Upper lobe of right lung (tissue), 1 donor: ENCODE measurements at regions not wholly inside any gene's neighbourhood (a gene's known extent, or its start where the extent isn't known, plus 50 kb on each side); places are given as distances from the start of the nearest gene placed in this dataset.

Source experiments
- ATAC-seq: fragments of 200-7000 bp; cut with Tn5 transposase; one replicate; pipeline ENCODE4 v1.9.1; 2020; ENCODE audit warnings: mild to moderate bottlenecking, moderate library complexity
- DNase-seq: peaks from one replicate; pipeline ENCODE4 v3.0.0-alpha.2; 2020
- H3K27ac ChIP-seq: fragments of 200-600 bp; one replicate; pipeline ENCODE4 v1.8.0; 2022
- H3K27me3 ChIP-seq: fragments of 200-600 bp; one replicate; pipeline ENCODE4 v1.8.0; 2022; ENCODE audit warnings: mild to moderate bottlenecking
- H3K36me3 ChIP-seq: fragments of 200-600 bp; one replicate; pipeline ENCODE4 v1.8.0; 2022
- H3K4me1 ChIP-seq: fragments of 200-600 bp; one replicate; pipeline ENCODE4 v1.8.0; 2022
- H3K4me3 ChIP-seq: fragments of 200-600 bp; one replicate; pipeline ENCODE4 v1.8.0; 2022; ENCODE audit warnings: mild to moderate bottlenecking
- H3K9me3 ChIP-seq: fragments of 200-600 bp; one replicate; pipeline ENCODE4 v1.8.0; 2022
- intact Hi-C: fragments of 100-400 bp; cut with DNase I; formaldehyde crosslinking; loops from one replicate; pipeline ENCODE4 v1.11.0; 2022
- TF ChIP-seq, protein P1 (sequence below): fragments of 200-600 bp; IDR thresholded peaks from one replicate; pipeline ENCODE4 v1.8.0; 2022; ENCODE audit warnings: antibody characterized with exemption
- donor health status: DM: no; HTN: yes; CAD: no; lungs with severe emphysema.

- ATAC-seq, result no peak
- Histone ChIP-seq H3K27ac (no peak overlapping the region), H3K27me3 (no peaks in the 10 kb centered on the region)
Observed at GRCh38 chr16:85481206-85481605, 131.9 kb upstream of the GSE1 start.

GRCh38 chr16:85481738-85482137 is 131.4 kb upstream of the GSE1 start:
- Histone ChIP-seq H3K27me3 (no peaks in the 10 kb centered on the region), H3K4me1 (no peaks in the 10 kb centered on the region), H3K36me3 (no peaks in the 10 kb centered on the region), H3K4me3 (no peak overlapping the region), H3K27ac (no peak overlapping the region), H3K9me3 (no peaks in the 10 kb centered on the region)
- intact Hi-C loops, result no loop called here
- no peak for DNase-seq
- TF ChIP-seq, protein P1, sequence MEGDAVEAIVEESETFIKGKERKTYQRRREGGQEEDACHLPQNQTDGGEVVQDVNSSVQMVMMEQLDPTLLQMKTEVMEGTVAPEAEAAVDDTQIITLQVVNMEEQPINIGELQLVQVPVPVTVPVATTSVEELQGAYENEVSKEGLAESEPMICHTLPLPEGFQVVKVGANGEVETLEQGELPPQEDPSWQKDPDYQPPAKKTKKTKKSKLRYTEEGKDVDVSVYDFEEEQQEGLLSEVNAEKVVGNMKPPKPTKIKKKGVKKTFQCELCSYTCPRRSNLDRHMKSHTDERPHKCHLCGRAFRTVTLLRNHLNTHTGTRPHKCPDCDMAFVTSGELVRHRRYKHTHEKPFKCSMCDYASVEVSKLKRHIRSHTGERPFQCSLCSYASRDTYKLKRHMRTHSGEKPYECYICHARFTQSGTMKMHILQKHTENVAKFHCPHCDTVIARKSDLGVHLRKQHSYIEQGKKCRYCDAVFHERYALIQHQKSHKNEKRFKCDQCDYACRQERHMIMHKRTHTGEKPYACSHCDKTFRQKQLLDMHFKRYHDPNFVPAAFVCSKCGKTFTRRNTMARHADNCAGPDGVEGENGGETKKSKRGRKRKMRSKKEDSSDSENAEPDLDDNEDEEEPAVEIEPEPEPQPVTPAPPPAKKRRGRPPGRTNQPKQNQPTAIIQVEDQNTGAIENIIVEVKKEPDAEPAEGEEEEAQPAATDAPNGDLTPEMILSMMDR, result no peak
- ATAC-seq, result no peak

More at GRCh38 chr16:85481206-85481605, 131.9 kb upstream of the GSE1 start:
- H3K4me3 ChIP-seq, result no peak overlapping the region
- no peaks in the 10 kb centered on the region for H3K4me1 ChIP-seq
- intact Hi-C loops, result no loop called here
- no peaks in the 10 kb centered on the region for H3K36me3 ChIP-seq
- TF ChIP-seq, protein P1, result no peak
- H3K9me3 ChIP-seq, result no peaks in the 10 kb centered on the region
- DNase-seq, result no peak

DNA sequence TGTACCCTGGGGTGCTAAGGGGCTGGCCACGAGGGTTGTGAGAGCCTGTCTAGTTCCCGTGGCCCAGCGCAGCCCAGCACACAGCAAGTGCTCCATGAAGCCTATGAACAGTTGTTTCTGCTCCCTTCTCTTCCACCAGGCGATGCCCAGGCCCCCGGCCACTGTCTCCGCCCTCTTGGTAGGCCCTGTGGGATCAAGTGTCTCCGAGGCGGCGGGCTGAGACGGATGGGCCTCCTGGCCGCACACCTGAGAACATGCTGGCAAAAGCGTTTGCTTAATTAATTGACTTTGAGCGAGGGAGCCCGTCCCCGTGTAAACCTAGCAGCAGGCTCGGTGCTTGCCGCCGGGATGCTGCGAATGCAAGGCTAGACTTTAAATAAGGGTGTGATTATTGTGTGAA is 129.7 kb upstream of the GSE1 start:
- Histone ChIP-seq H3K36me3 (no peaks in the 10 kb centered on the region), H3K4me3 (no peak overlapping the region), H3K9me3 (no peaks in the 10 kb centered on the region), H3K27me3 (no peaks in the 10 kb centered on the region), H3K27ac (no peak overlapping the region), H3K4me1 (no peaks in the 10 kb centered on the region)
- intact Hi-C loops, result no loop called here
- TF ChIP-seq, protein P1, result no peak
- ATAC-seq (no peak), DNase-seq (no peak)

DNA sequence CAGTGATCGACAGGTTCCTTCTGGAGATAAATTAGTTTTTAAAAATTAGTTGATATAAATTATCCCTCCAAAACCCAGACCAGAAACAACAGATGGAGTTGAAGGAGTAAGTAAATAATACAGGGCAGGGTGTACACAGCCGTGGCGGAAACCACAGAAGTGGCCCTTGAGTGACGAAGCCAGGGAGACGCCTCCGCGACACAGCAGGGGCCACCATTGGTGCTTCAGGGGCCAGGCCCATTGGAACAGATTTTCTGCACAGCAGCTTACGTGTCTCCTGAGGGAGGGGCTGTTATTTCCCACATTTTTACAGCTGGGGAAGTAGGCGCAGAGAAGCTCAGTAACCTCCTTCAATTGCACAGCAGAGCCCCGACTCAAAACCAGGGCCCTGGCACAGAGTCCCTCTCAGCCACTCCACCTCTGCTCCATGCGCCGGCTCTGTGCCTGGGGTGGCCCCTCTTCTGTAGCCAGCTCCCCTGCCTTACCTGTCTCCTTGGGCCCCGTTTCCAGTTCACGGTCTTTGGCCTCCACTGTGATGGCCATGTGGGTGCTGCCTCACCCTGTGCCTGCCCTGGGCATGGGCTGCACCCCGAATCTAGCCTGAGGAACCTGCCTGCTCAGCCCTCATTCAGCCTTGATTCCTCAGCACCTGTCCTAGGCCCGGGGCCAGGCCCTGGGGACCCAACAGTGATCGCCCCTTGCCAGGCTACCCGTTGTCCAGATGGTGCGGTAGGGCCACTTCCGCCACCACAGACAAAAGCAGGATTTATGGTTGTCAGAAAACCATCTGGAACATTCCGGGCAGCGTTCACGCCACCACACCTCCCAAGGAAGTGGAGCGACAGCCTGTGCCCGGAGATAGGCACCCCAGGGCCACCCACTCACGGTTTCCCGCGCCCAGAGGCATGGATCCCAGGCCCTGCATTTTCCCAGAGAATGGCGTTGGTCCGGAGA is 128.5 kb upstream of the GSE1 start:
- TF ChIP-seq, protein P1, result no peak
- no peaks in the 10 kb centered on the region for H3K9me3 ChIP-seq
- no peaks in the 10 kb centered on the region for H3K36me3 ChIP-seq
- peak overlapping the region; percentile 42 for H3K27ac ChIP-seq
- intact Hi-C loops, result no loop called here
- H3K27me3 ChIP-seq, result no peaks in the 10 kb centered on the region
- DNase-seq (peak; percentile 94), ATAC-seq (peak; percentile 87)
- H3K4me1 ChIP-seq, result no peaks in the 10 kb centered on the region
- H3K4me3 ChIP-seq, result no peak overlapping the region

- H3K9me3 ChIP-seq, result no peaks in the 10 kb centered on the region
- H3K27me3 ChIP-seq, result no peaks in the 10 kb centered on the region
- H3K4me1 ChIP-seq, result no peaks in the 10 kb centered on the region
- TF ChIP-seq, protein P1, result no peak
- no peak overlapping the region for H3K27ac ChIP-seq
- ATAC-seq (no peak), DNase-seq (no peak)
- H3K36me3 ChIP-seq, result no peaks in the 10 kb centered on the region
- H3K4me3 ChIP-seq, result no peak overlapping the region
- intact Hi-C loops, result no loop called here
Observed at GRCh38 chr16:85485379-85485778, 127.7 kb upstream of the GSE1 start.
